ENCODE measurements at regions not wholly inside any gene's neighbourhood (a gene's known extent, or its start where the extent isn't known, plus 50 kb on each side); places are given as distances from the start of the nearest gene placed in this dataset.

DNA sequence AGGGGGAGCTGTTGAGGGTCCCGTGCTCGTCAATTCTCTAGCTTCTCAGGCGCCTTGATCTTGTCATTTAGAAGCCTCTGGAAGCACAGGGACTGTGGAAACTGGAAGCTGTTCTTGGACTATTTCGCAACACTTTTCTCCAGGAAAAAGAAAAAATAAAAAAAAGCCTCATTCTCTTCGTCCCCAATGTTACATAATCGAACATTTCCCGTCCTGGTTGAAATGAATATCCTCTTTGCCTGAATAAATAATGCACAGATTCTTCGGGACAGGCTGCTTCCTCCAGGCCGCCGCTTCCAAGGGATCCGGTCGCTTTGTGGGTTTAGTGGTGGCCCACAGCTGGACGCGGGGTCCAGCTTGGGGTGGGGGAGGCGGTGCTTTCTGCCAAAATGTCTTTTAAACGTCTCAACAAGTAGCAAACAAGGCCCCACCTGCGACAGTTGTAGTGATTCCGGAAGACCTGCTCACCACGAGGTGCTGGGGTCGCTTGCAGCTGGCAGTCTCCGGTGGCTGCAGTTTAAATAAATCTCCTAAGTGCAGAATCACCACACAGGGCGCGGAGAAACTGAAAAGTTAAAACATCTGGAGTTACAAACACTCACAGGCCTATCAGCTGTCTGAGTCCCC is 125.9 kb upstream of the ESR1 start:
- TF ChIP-seq, protein P1, sequence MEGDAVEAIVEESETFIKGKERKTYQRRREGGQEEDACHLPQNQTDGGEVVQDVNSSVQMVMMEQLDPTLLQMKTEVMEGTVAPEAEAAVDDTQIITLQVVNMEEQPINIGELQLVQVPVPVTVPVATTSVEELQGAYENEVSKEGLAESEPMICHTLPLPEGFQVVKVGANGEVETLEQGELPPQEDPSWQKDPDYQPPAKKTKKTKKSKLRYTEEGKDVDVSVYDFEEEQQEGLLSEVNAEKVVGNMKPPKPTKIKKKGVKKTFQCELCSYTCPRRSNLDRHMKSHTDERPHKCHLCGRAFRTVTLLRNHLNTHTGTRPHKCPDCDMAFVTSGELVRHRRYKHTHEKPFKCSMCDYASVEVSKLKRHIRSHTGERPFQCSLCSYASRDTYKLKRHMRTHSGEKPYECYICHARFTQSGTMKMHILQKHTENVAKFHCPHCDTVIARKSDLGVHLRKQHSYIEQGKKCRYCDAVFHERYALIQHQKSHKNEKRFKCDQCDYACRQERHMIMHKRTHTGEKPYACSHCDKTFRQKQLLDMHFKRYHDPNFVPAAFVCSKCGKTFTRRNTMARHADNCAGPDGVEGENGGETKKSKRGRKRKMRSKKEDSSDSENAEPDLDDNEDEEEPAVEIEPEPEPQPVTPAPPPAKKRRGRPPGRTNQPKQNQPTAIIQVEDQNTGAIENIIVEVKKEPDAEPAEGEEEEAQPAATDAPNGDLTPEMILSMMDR (conservative IDR thresholded peaks at IDR 0.05 in 1 of 2, IDR thresholded peaks at IDR 0.05 in 1 of 2; ENCODE audit: extremely low read depth in 1 of 2, insufficient read depth in 1 of 2, low read depth in 1 of 2, low read length in 2 of 2): no peak
- TF ChIP-seq EZH2 (IDR thresholded peaks at IDR 0.05; ENCODE audit: borderline replicate concordance, low read length): no peak
